SW480 (cell line): ENCODE measurements at regions not wholly inside any gene's neighbourhood (a gene's known extent, or its start where the extent isn't known, plus 50 kb on each side); places are given as distances from the start of the nearest gene placed in this dataset.
A peak's percentile ranks its signal among the peaks of the same experiment; 100 is the strongest.
"Not testable (repeated sequence)": the region's sequence is repeated elsewhere in the genome, so short reads cannot be mapped to it uniquely, and the experiment has no call there.

Experiments
- DNase-seq: peaks from one replicate; pipeline ENCODE4 v3.0.0-alpha.2; 2016; ENCODE audit warnings: low spot score

DNA sequence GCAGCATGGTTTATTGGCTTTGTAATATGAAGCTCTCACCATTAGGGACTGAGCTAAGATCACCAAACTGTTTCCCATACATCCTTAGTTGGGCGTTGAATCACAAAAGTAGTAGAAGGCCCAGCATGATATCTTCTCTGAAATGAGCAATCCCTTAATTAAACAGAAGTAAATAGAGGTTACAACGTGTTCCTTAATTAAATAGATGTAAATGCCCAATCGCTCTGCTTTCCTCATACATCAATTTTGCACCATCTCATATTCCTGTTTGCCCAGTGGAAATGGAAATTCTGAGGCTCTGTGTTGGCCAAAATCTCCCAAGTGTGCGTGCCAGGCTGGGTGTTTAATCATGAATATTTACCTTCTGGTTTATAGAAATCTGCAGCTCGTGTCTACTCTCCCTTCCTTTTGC, 107.4 kb upstream of the FOXB1 start:
- DNase-seq: no peak

DNA sequence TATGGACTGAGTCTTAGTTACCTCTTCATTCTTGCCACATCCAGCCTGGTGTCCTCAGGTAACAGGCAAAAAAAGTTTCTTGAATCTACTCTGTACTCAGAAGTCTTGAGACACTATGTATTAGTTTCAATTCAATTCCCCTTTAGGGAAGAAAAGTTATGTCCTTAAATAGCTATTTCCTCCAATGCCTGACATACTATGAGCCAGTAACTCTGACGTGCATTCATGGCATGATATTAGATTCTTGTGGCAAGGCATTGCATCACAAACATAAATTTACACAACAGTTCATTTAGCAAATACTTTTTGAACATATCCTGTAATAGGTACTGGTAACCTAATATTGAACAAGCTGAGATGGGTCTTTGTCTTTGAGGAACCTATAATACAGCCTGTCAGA, 109.3 kb upstream of the FOXB1 start:
- DNase-seq: no peak

DNA sequence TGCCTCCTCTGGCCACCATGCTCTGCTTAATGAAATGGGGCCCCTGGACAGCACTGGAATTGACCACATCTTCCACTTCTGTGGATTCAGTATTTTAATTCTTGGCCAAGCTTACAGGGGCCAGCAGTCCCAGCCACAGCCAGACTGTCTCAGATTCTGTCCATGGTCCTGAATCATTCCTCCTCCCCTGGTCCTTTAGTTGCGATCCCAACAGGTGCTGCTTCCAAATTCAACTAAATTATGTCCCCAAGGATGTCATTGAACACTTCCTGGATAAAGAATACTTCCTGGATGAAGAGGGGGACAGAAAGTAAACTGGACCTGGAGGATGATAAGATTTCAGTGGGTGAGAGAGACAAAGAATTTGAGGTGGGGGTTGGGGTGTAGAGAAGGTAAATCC, 111.1 kb upstream of the FOXB1 start:
- DNase-seq: peak; percentile 6

DNA sequence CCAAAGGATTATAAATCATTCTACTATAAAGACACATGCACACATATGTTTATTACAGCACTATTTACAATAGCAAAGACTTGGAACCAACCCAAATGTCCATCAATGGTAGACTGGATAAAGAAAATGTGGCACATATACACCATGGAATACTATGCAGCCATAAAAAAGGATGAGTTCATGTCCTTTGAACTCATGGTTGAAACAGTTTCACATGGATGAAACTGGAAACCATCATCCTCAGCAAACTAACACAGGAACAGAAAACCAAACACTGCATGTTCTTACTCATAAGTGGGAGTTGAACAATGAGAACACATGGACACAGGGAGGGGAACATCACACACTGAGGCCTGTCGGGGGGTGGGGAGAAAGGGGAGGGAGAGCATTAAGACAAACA, 116.2 kb upstream of the FOXB1 start:
- DNase-seq: not testable (repeated sequence)

DNA sequence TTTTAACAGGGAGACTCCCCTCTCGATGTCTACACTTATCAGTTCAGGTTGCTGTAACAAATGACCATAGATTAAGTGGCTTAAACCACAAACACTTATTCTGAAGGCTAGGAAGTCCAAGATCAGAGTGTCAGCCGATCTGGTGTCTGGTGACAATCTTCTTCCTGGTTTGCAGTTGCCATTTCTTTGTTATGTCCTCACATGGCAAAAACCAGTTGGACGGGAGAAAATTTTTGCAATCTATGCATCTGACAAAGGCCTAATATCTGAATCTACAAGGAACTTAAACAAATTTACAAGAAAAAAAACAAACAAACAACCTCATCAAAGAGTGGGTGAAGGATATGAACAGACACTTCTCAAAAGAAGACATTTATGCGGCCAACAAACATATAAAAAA, 116.9 kb upstream of the FOXB1 start:
- DNase-seq: no peak

DNA sequence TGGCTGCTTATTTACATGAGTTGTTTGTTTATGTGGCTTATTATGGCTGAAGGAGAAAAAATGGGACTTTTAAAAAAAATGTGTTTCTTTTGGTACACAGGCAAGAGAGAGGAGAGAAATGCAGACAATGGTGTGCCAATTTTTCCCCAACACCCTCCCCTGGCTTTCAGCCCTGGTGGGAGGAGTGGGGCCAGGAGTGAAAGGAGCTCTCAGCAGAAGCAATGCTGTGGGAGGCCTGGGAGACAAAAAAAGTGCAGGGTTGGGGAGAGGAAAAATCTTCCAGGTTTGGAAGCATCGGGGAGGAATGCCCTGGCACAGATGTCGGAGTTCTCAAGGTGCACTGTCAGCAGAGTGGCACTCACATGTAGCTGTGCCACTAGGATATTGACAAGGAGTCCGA, 117.7 kb upstream of the FOXB1 start:
- DNase-seq: no peak

DNA sequence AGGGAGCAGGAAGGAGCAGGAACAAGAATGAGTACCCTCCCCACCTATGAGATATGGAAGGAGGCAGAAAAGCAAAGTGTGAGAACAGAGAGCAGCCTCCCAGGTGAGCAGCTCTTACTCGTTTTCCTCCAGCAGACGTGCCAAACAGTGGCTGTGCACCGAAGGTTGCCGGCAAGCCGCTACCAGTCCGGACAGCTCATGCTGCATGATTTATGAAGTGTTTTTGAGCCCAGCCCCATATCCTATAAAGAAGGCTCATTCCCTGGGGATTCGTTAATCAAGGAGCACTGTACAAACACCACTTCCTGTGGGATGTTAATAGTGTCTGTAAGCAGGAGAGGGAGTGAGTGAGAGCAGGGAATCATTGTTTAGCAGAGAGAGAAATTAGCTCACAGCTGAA, 118.3 kb upstream of the FOXB1 start:
- DNase-seq: peak; percentile 41

DNA sequence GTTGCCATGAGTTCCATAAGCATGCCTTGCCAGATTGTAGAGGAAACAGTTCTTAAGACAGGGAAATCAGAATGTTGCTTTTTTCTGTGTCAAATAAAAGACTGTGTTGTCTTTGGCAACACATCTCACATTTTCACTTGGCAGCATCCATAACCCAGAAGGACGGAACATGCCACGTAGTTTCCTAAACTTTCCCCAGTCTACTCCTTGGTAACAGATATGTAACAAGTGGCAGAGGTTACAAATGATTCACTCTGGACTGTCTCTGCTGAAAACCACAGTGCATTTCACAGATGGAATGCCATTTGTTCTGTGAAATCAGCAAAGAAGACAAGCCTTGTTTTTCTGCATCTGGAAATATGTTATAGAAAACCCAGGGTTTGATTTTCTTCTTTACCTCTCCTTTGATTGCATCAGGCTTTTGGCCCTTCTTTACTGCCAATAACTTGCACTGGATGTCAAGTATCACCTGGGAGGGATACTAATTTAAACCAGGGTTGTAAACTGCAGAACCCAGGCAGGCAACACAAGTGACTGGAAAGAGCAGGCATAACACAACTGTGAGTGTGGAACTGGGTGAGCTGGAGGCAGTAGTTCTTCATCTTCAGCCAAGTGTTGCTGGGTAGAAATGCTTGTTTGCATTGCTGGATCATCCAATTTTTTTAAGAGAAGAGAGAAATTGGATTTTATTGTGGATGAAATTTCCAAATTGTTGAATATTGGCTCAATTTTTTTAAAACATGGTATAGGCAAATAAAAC, 124.4 kb upstream of the FOXB1 start:
- no peak for DNase-seq

DNA sequence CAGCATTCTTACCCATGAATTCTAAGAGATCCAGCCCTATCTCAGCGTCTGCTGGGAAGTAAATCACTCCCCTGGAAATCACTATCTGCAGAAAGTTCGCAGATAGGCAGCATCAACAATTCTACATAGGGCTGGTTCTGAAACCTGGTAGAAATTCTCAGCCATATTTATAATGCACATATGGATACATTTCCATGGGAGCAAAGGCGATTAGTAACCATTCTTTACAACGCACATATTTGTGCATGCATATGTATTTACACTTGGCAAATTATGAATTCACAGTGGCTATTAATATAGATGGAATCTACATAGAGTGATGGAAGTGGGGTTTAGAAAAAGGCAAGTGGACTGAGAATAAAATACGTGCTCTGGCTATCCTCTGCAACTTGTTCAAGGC, 128.0 kb upstream of the FOXB1 start:
- DNase-seq: no peak

DNA sequence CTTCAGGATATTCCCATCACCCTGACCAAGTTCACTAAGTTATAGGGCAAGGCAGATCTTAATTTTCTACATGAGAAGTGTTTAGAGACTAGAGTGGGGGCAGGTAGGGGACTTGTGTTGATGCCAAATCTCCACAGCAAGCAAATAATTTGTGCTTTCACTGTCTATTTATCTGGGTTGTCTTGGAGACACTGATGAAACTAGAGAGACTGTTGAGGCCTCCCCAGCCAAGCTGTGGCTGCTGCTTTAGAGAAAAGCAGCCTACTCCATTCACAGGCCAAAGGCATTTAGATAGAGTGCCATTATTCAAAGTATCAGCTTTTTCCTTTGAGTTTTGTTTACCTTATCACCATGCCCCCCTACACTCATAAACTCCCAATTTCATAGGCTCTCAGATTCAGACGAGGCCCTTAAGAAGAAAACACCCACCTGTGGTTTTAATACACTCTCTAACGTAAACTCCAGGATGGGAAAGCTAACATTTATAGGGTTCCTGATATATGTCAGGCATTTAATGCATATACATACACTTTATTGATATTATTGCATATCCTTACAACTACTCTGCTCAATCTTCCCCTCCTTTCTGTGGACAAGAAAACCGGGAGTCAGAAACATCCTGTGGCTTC, 130.4 kb upstream of the FOXB1 start:
- no peak for DNase-seq

DNA sequence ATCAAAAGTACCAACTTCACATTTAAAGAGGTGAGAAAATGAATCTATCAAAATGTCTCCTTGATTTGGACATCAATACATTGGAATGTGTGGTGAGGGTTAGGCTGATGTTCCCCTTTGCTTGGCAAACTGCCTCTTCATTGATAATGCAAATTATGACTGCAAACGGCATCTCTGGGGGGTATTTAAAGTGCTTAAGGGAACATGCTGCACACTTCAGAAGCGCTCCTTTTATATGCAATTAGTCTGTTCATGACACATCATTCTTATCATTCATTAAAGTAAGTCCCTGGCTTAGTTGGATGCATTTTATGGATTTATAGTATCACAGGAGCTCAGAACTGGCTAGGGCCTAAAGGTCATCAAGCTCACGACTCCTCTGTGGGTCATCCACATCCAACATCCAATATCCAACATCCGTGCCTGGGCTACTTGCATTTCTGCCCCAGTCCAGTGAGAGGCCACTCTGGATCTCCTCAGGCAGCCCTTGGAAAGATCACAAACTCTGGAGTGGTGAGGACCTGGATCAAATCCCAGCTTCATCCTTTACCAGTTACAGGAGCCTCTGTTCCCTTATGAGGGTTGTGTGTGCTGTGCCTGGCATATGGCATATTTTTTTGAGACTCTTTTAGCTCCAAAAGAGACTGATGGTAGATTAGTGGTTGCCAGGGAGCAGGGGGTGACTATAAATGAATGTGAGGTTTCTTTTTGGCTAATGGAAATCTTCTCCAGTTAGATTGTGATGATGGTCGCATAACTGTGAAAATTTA, 136.8 kb upstream of the FOXB1 start:
- no peak for DNase-seq

DNA sequence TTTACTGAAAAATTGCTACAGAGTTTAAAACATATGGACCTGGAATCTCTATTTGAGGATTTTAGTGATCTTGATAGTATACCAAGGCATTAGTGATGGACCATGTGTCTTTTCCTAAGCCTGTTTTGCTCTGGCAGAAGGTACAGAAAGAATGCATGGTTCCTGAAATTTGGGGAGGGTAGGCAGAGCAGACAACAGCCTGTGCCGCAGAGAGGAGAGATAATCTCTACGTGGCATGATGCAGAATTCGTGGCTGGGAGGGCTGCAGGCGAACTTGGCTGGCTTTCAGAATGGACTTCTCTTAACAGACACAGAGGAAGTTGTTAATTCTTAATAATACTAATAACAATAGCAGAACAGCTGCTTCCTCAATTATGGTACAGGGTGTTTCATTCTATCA, 137.5 kb upstream of the FOXB1 start:
- DNase-seq: no peak

DNA sequence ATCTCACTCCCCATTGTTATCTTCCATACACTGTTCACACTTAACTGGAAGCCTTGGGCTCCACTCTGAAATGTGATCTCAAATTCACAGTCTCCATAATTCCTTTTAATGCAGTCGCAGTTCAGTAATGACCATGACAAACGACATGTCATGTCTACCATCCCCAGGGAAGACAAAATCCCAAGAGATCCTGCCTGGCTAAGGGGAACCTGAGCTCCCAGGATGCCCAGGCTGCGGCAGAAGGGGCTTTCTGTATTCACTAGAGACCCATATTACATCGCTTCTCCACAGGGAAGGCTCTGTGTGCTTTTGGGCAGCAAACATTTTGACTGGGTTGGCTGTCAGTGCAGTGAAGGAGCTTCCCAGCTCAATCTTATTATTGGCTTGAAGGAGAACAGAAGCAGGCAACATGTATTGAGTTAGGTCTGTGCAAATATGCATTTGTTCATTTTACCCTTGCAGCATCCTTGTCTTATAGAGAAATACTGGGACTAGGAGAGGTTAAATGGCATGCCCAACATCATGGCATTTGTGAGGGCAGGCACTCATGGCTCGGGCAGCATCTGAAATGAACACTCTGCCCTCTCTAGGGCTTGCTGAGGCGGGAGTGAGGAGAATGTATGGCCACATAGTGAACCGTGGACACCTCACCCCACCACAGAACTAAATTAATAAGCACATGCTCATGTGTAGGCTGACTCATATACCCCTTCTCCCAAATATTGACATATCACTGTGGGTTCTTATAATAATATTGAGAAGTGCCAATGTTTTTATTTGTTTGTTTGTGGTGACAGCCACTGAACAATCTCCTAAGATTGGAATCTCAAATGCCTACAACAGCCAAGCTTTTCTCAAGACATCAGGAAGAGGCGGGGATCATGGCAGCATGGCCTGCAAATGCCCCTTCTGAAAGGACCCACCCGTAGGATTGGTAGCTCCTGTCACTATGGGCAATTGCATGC, 141.6 kb upstream of the FOXB1 start:
- DNase-seq: no peak

DNA sequence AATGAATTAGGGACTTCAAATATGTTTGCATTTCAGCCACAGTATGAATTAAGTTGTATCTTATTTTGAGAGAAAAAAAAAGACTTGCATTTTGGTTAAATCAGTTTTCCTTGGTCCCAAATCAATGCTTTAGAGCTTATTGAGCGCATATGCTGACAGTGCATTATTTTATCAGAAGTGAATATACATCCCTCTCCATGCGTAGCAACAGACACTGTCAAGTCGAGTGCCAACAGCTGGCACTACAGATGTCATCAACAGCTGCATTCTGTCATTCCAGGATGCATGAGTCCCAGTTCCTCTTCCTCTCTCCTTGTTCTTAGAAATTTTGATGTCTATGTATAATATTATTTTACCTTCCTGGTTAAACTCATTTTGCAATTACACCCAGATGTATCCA, 156.1 kb upstream of the FOXB1 start:
- DNase-seq: no peak

DNA sequence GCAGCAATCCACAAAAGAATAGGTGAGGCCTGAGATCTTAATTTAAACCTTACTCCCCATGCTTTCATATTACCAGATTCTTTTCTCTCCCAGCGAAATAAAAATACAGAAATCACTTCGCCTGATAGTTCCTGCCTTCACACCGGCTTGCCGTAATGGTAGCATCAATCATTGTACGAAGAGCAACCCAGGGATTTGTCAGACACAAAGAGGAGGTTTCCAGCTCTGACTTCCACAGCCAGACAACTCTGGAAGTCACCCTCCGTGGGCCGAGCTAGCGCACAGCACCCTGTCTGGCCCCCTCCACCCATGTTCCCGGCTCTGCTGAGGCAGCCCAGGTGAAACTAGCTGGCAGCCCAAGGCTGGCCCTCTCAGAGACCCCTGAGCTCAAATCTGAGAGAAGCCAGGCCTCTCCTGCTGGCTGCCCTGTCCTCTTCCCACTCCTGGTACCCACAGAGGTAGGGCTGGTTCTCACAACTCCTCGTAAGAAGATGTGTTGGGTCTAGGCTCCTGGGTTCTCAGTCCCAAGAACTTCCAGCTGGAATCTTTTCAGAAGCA, 156.9 kb upstream of the BNIP2 start:
- no peak for DNase-seq

DNA sequence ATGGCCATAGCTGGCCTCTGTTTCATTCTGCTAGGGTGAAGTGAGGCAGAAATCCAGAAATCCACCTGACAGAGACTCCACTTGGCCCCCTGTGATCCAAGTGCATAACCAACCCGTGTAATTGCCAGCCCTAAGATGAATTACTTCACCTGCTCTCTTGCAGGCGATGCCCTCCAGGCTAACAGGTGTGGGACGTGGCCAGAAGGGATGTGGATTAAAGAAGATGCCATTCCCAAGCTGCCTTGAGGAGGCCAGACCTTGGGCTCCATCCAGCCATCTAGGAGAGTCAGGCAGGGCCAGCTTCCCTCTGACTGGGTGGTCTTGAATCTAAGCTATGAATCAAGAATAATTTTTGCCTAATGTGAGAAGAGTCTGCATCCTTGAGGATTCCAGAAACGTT, 154.5 kb upstream of the BNIP2 start:
- no peak for DNase-seq

DNA sequence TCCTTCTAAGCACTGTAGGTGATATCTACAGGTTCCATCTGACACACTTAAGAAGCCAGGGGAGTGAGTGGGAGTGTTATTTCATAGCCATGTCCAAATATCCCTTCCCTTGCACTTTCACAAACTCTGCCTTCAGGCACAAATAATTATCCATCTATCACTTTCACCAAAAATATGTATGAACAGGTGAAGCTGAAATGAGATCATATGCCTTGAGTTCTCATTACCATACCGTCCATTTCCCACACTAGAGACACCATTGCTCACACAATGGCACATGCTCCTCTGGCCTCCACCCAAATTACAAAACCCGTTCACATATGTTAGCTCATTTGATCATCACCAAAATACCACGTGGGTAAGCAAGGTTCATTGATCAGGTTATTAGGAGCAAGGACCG, 151.9 kb upstream of the BNIP2 start:
- no peak for DNase-seq

DNA sequence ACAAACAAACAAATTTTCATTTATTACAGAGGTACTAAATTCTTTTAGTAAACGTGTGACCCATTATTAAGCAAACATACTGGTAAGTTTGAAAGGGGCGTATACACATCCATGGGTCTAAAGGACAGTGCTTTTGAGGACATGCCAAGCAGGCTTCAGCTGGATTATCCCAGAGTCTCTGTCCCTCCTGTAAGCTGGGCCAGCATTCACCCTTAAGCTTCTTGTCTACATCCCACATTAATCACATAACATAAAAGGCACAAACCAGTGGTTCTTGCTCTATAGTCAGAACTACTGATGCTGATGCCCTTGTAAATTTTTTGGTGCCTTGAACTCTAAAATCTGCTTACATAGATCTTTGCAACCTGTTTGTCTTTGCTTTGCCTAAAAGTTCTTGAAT, 150.8 kb upstream of the BNIP2 start:
- DNase-seq: no peak

DNA sequence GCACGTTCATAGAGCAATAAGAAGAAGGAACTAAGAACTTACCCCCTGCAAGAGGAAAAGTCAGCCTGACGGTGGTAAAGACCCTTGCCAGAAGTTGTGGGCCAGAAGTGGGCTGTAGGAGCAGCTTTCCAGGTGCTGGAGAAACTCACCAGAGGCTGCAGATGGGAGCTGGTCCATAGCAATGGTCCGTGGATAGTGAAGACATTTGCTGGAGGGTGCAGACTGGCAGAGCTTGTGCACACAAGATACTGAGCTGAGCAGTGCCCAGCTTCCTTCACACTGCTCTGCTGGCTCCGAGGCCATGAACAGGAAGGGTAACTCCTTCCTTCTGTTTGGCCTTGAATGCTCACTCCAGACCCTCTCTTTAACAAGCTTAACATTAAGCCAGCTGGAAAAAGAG, 149.8 kb upstream of the BNIP2 start:
- no peak for DNase-seq

DNA sequence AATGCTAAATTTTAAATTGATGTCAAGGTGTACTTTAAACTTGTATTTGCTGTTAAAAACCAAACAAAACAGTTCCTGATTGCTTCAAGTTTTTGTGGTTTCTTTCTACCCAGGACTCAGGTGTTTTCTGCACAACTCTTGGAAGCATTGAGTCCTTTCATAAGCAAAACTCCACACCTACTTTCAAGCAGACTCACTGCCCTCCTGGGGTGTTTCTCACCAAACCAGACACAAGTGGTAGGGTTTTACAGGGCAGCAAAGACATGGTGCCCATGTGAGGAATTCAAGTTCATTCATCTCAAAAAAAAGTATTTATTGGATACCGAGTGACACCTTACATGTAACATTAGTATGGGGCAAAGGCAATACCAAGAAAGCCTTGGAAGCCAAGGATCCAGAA, 146.7 kb upstream of the BNIP2 start:
- DNase-seq: no peak

DNA sequence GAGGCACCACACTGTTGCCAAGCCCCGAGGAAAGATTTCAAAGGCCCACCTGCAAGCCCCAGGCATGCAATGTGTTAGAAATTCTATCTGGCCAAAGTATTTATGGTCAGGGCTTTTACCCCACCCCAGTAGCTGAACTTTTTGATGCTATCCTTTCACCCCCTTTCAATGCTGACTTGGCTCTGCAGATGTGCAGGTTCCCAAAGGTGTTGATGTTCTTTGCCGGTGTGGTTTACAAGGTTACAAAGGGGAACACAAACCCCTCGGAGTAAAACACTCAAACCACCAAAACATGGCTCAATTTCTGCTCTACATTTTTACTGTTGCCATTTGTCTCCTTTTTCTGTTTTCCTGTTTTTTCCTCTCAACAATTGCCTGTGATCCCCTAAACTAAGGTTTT, 145.4 kb upstream of the BNIP2 start:
- no peak for DNase-seq

DNA sequence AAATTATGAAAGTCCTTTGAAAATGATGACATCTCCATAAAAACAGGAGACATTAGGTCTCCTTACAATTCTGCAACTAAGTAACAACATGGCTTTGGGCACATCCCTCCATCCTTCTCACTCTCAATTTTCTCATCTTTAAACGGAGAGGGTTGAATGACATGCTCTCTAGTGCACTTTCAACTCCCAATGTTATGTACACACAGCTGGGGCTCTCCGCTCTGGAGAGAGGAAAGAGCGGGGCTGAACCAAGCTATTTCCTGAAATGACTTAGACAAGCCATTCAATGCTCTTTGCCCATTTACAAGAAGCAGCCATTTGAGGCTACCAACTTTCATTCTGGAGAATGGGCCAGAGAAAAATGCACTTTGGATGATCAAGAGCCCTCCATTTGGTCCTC, 144.2 kb upstream of the BNIP2 start:
- DNase-seq: no peak
